Dedifferentiated amniotic fluid mesenchymal stem cell (primary cell): ENCODE measurements at regions not wholly inside any gene's neighbourhood (a gene's known extent, or its start where the extent isn't known, plus 50 kb on each side); places are given as distances from the start of the nearest gene placed in this dataset.

Experiments
- DNase-seq: peaks from one replicate; pipeline ENCODE4 v3.0.0-alpha.2; 2016; ENCODE audit errors: extremely low spot score

GRCh38 chr1:50358962-50359361, 64.3 kb downstream of the DMRTA2 start:
- DNase-seq, result no peak

GRCh38 chr1:50357186-50357585, 66.1 kb downstream of the DMRTA2 start:
- no peak for DNase-seq

GRCh38 chr1:50354813-50355212, 68.4 kb downstream of the DMRTA2 start:
- no peak for DNase-seq

GRCh38 chr1:50352428-50352827, 70.8 kb downstream of the DMRTA2 start:
- no peak for DNase-seq

GRCh38 chr1:50350868-50351267, 72.4 kb downstream of the DMRTA2 start:
- DNase-seq, result no peak

- no peak for DNase-seq
Observed at GRCh38 chr1:50350421-50350820, 72.8 kb downstream of the DMRTA2 start.

- no peak for DNase-seq
Observed at GRCh38 chr1:50349242-50349565, 74.0 kb downstream of the DMRTA2 start.

- DNase-seq, result peak; percentile 75
Observed at GRCh38 chr1:50348449-50349241, 74.6 kb downstream of the DMRTA2 start.

- no peak for DNase-seq
Observed at GRCh38 chr1:50347933-50348332, 75.3 kb downstream of the DMRTA2 start.

GRCh38 chr1:50346621-50347020, 76.6 kb downstream of the DMRTA2 start:
- DNase-seq, result no peak

GRCh38 chr1:50343323-50343722, 79.9 kb downstream of the DMRTA2 start:
- no peak for DNase-seq

GRCh38 chr1:50342525-50342924, 80.7 kb downstream of the DMRTA2 start:
- DNase-seq, result no peak

- DNase-seq, result no peak
Observed at GRCh38 chr1:50335036-50335435, 88.2 kb downstream of the DMRTA2 start.

GRCh38 chr1:50333595-50333974, 89.7 kb downstream of the DMRTA2 start:
- DNase-seq, result no peak

- no peak for DNase-seq
Observed at GRCh38 chr1:50332941-50333594, 90.2 kb downstream of the DMRTA2 start.

GRCh38 chr1:50329332-50329932, 93.8 kb downstream of the DMRTA2 start:
- DNase-seq, result no peak

- DNase-seq, result no peak
Observed at GRCh38 chr1:50328552-50328951, 94.7 kb downstream of the DMRTA2 start.

- no peak for DNase-seq
Observed at GRCh38 chr1:50326026-50326425, 97.2 kb downstream of the DMRTA2 start.

GRCh38 chr1:50322579-50322978, 100.7 kb downstream of the DMRTA2 start:
- DNase-seq, result no peak

GRCh38 chr1:50318428-50318827, 104.8 kb downstream of the DMRTA2 start:
- no peak for DNase-seq

GRCh38 chr1:50308878-50309277, 114.4 kb downstream of the DMRTA2 start:
- no peak for DNase-seq

GRCh38 chr1:50305808-50306207, 117.4 kb downstream of the DMRTA2 start:
- DNase-seq, result no peak

- DNase-seq, result no peak
Observed at GRCh38 chr1:50300297-50300696, 122.9 kb downstream of the DMRTA2 start.
